PC-3 (cell line): ENCODE measurements at regions not wholly inside any gene's neighbourhood (a gene's known extent, or its start where the extent isn't known, plus 50 kb on each side); places are given as distances from the start of the nearest gene placed in this dataset.

Experiments used
- ATAC-seq: fragments of 200-7000 bp; cut with Tn5 transposase; 2 replicates; pipeline ENCODE4 v1.9.1; 2020; ENCODE audit warnings: mild to moderate bottlenecking, moderate library complexity
- BruUV-seq: library from RNA; stranded (reverse); fragments of 400-500 nt; replicated peaks from 2 replicates; lab custom pipeline; 2021; lab: Mats Ljungman, UMichigan
- CTCF ChIA-PET: fragments of 300-600 bp; sonication (Branson Sonifier 250); formaldehyde crosslinking; loops from one replicate; lab custom pipeline; 2022; ENCODE audit warnings: antibody characterized with exemption; lab: Charles Lee
- POLR2A ChIA-PET: fragments of 300-600 bp; sonication (Branson Sonifier 250); formaldehyde crosslinking; loops from one replicate; lab custom pipeline; 2022; ENCODE audit warnings: antibody characterized with exemption; ENCODE audit not compliant: unreplicated experiment; lab: Charles Lee
- DNase-seq: peaks from one replicate; pipeline ENCODE4 v3.0.0-alpha.2; 2015
- H2AFZ ChIP-seq: fragments of 300-600 bp; sonication (generic); 2 replicates; pipeline ENCODE4 v1.6.0; 2016; ENCODE audit warnings: antibody characterized with exemption, low read length
- H3F3A ChIP-seq: fragments of 300-600 bp; sonication (generic); one replicate; pipeline ENCODE4 v1.6.0; 2017; ENCODE audit warnings: antibody characterized with exemption, low read length, control low read depth, mild to moderate bottlenecking; ENCODE audit not compliant: unreplicated experiment
- H3K27ac ChIP-seq: fragments of 300-600 bp; sonication (generic); 2 replicates; pipeline ENCODE4 v1.5.1; 2016; ENCODE audit warnings: mild to moderate bottlenecking, low read length
- H3K27me3 ChIP-seq: fragments of 300-600 bp; sonication (generic); 2 replicates; pipeline ENCODE4 v1.6.1; 2016; ENCODE audit warnings: low read length, mixed read lengths
- H3K36me3 ChIP-seq: fragments of 300-600 bp; sonication (generic); 2 replicates; pipeline ENCODE4 v1.6.1; 2016; ENCODE audit warnings: low read depth, mixed run types, low read length, mixed read lengths
- H3K4me1 ChIP-seq: fragments of 300-600 bp; sonication (generic); 2 replicates; pipeline ENCODE4 v1.5.1; 2016; ENCODE audit warnings: low read length; ENCODE audit not compliant: insufficient read depth
- H3K4me2 ChIP-seq: fragments of 300-600 bp; sonication (generic); 2 replicates; pipeline ENCODE4 v1.6.0; 2016; ENCODE audit warnings: low read length
- H3K4me3 ChIP-seq: fragments of 300-600 bp; sonication (generic); 2 replicates; pipeline ENCODE4 v1.5.1; 2016; ENCODE audit warnings: mild to moderate bottlenecking, low read length, mixed read lengths
- H3K79me2 ChIP-seq: fragments of 300-600 bp; sonication (generic); 2 replicates; pipeline ENCODE4 v1.6.1; 2017; ENCODE audit warnings: low read length, mixed read lengths
- H3K9ac ChIP-seq: fragments of 300-600 bp; sonication (generic); 2 replicates; pipeline ENCODE4 v1.6.0; 2016; ENCODE audit warnings: mild to moderate bottlenecking, low read length
- H3K9me2 ChIP-seq: fragments of 300-600 bp; sonication (generic); replicated peaks from 2 replicates; pipeline ENCODE4 v1.6.1; 2016; ENCODE audit warnings: mixed run types, low read length, mixed read lengths
- H3K9me3 ChIP-seq: fragments of 300-600 bp; sonication (generic); 2 replicates; pipeline ENCODE4 v1.6.1; 2016; ENCODE audit warnings: low read length, mixed read lengths
- H4K20me1 ChIP-seq: fragments of 300-600 bp; sonication (generic); 2 replicates; pipeline ENCODE4 v1.6.1; 2016; ENCODE audit warnings: low read length, mixed read lengths
- EZH2 ChIP-seq: fragments of 300-600 bp; sonication (generic); IDR thresholded peaks from one replicate; pipeline ENCODE4 v1.6.1; 2017; ENCODE audit warnings: antibody characterized with exemption, mild to moderate bottlenecking, low read length; ENCODE audit not compliant: unreplicated experiment
- EZH2phosphoT487 ChIP-seq: fragments of 300-600 bp; sonication (generic); IDR thresholded peaks from 2 replicates; pipeline ENCODE4 v1.6.1; 2018; ENCODE audit warnings: mild to moderate bottlenecking, antibody characterized with exemption, low read length, borderline replicate concordance
- intact Hi-C: fragments of 100-400 bp; cut with micrococcal nuclease; formaldehyde crosslinking; loops from 2 replicates; pipeline ENCODE4 v1.9.0; 2023
- TF ChIP-seq, protein P1 (sequence below): fragments of 300-600 bp; sonication (generic); conservative IDR thresholded peaks from 2 replicates; pipeline ENCODE4 v1.5.1; 2017; ENCODE audit warnings: antibody characterized with exemption, low read depth, mild to moderate bottlenecking, low read length

- TF ChIP-seq, protein P1, sequence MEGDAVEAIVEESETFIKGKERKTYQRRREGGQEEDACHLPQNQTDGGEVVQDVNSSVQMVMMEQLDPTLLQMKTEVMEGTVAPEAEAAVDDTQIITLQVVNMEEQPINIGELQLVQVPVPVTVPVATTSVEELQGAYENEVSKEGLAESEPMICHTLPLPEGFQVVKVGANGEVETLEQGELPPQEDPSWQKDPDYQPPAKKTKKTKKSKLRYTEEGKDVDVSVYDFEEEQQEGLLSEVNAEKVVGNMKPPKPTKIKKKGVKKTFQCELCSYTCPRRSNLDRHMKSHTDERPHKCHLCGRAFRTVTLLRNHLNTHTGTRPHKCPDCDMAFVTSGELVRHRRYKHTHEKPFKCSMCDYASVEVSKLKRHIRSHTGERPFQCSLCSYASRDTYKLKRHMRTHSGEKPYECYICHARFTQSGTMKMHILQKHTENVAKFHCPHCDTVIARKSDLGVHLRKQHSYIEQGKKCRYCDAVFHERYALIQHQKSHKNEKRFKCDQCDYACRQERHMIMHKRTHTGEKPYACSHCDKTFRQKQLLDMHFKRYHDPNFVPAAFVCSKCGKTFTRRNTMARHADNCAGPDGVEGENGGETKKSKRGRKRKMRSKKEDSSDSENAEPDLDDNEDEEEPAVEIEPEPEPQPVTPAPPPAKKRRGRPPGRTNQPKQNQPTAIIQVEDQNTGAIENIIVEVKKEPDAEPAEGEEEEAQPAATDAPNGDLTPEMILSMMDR, result no peak
- TF ChIP-seq EZH2phosphoT487 (no peak), EZH2 (no peak)
- Histone ChIP-seq H3K4me3 (no peak overlapping the region), H4K20me1 (no peaks in the 10 kb centered on the region), H3F3A (no peaks in the 10 kb centered on the region), H3K27ac (no peak overlapping the region), H3K9ac (no peak overlapping the region), H3K79me2 (no peaks in the 10 kb centered on the region), H2AFZ (no peak overlapping the region), H3K27me3 (no peaks in the 10 kb centered on the region), H3K4me1 (no peaks in the 10 kb centered on the region), H3K9me3 (no peaks in the 10 kb centered on the region), H3K9me2 (no peaks in the 10 kb centered on the region), H3K36me3 (no peaks in the 10 kb centered on the region), H3K4me2 (no peak overlapping the region)
- ATAC-seq (no peak), DNase-seq (no peak)
- CTCF ChIA-PET, result no interaction called here
- no TSS peak for BruUV-seq
- intact Hi-C loops, result no loop called here
- POLR2A ChIA-PET, result no interaction called here
Measured at GRCh38 chr10:80737209-80737608, 199.5 kb downstream of the SH2D4B start.

- no peak for TF ChIP-seq EZH2
- TF ChIP-seq, protein P1, result no peak
- TF ChIP-seq EZH2phosphoT487, result no peak
- intact Hi-C loops, result no loop called here
- BruUV-seq, result no TSS peak
- H3K36me3 ChIP-seq, result no peaks in the 10 kb centered on the region
- H3K79me2 ChIP-seq, result no peaks in the 10 kb centered on the region
- DNase-seq (no peak), ATAC-seq (no peak)
- H3K4me2 ChIP-seq, result no peak overlapping the region
- no peak overlapping the region for H3K27ac ChIP-seq
- H3K4me1 ChIP-seq, result no peaks in the 10 kb centered on the region
- ChIA-PET POLR2A (no interaction called here), CTCF (interaction anchor here (0.6 kb wide), 1 partner anchor 153 kb away, joined by 3 read pairs; no protein-coding TSS in a partner anchor)
- H3K27me3 ChIP-seq, result no peaks in the 10 kb centered on the region
- H3F3A ChIP-seq, result no peaks in the 10 kb centered on the region
- no peak overlapping the region for H3K9ac ChIP-seq
- H4K20me1 ChIP-seq, result no peaks in the 10 kb centered on the region
- H3K9me2 ChIP-seq, result no peaks in the 10 kb centered on the region
- H3K4me3 ChIP-seq, result no peak overlapping the region
- H3K9me3 ChIP-seq, result no peaks in the 10 kb centered on the region
- no peak overlapping the region for H2AFZ ChIP-seq
Measured at GRCh38 chr10:80739328-80739727, 201.6 kb downstream of the SH2D4B start.

- H3K9ac ChIP-seq, result no peak overlapping the region
- no peak overlapping the region for H3K4me2 ChIP-seq
- no peak overlapping the region for H2AFZ ChIP-seq
- no peak overlapping the region for H3K4me3 ChIP-seq
- H3K4me1 ChIP-seq, result no peaks in the 10 kb centered on the region
- no TSS peak for BruUV-seq
- TF ChIP-seq EZH2, result no peak
- no peak for TF ChIP-seq EZH2phosphoT487
- TF ChIP-seq, protein P1, result no peak
- DNase-seq (no peak), ATAC-seq (no peak)
- no peaks in the 10 kb centered on the region for H3K9me3 ChIP-seq
- no peaks in the 10 kb centered on the region for H4K20me1 ChIP-seq
- ChIA-PET POLR2A (no interaction called here), CTCF (interaction anchor here (0.6 kb wide), 1 partner anchor 152 kb away, joined by 3 read pairs; no protein-coding TSS in a partner anchor)
- no peaks in the 10 kb centered on the region for H3K79me2 ChIP-seq
- no peaks in the 10 kb centered on the region for H3F3A ChIP-seq
- H3K27me3 ChIP-seq, result no peaks in the 10 kb centered on the region
- intact Hi-C loops, result no loop called here
- no peaks in the 10 kb centered on the region for H3K36me3 ChIP-seq
- no peak overlapping the region for H3K27ac ChIP-seq
- H3K9me2 ChIP-seq, result no peaks in the 10 kb centered on the region
Measured at GRCh38 chr10:80739963-80740715, 202.4 kb downstream of the SH2D4B start.
